H1 (cell line): ENCODE measurements at regions not wholly inside any gene's neighbourhood (a gene's known extent, or its start where the extent isn't known, plus 50 kb on each side); places are given as distances from the start of the nearest gene placed in this dataset.

Source experiments
- CTCF ChIA-PET: fragments of 300-600 bp; sonication (Branson Sonifier 250); formaldehyde crosslinking; loops from one replicate; lab custom pipeline; 2021; ENCODE audit not compliant: partially characterized antibody; lab: Charles Lee
- POLR2A ChIA-PET: fragments of 300-600 bp; sonication (Branson Sonifier 250); formaldehyde crosslinking; loops from one replicate; lab custom pipeline; 2021; ENCODE audit warnings: inconsistent platforms; ENCODE audit not compliant: partially characterized antibody; lab: Charles Lee
- DNase-seq, 2 experiments: peaks; one replicate each; pipeline versions ENCODE4 v3.0.0 to v3.0.0-alpha.2; 2010 to 2022; ENCODE audit warnings: low spot score in 2 of 2, low read depth in 1 of 2, mixed read lengths in 1 of 2
- FAIRE-seq: peaks from 2 replicates; lab custom pipeline; 2011; peaks lifted over from hg19 to GRCh38; lab: Jason Lieb, UNC
- H2AFZ ChIP-seq: 2 replicates; pipeline ENCODE4 v1.8.1; 2012; ENCODE audit warnings: low read length, inconsistent platforms
- H2AK5ac ChIP-seq: 2 replicates; pipeline ENCODE4 v1.6.1; 2013; ENCODE audit warnings: low read depth, low read length
- H2BK120ac ChIP-seq: replicated peaks from 2 replicates; pipeline ENCODE3; 2013; ENCODE audit warnings: low read depth, low read length, inconsistent platforms
- H2BK12ac ChIP-seq: 2 replicates; pipeline ENCODE4 v1.6.1; 2013; ENCODE audit warnings: low read depth, low read length
- H2BK15ac ChIP-seq: 2 replicates; pipeline ENCODE4 v1.6.1; 2013; ENCODE audit warnings: low read length
- H2BK20ac ChIP-seq: 2 replicates; pipeline ENCODE4 v1.6.1; 2013; ENCODE audit warnings: low read length
- H2BK5ac ChIP-seq: 2 replicates; pipeline ENCODE4 v1.6.1; 2013; ENCODE audit warnings: low read depth, low read length
- H3K14ac ChIP-seq: 2 replicates; pipeline ENCODE4 v1.6.1; 2013; ENCODE audit warnings: inconsistent platforms; ENCODE audit not compliant: insufficient read length
- H3K18ac ChIP-seq: 2 replicates; pipeline ENCODE4 v1.6.1; 2013; ENCODE audit warnings: low read length; ENCODE audit errors: extremely low read depth
- H3K23ac ChIP-seq: 2 replicates; pipeline ENCODE4 v1.6.1; 2013; ENCODE audit warnings: inconsistent platforms; ENCODE audit not compliant: insufficient read length
- H3K23me2 ChIP-seq: 2 replicates; pipeline ENCODE4 v1.6.1; 2013; ENCODE audit warnings: low read depth, low read length
- H3K27ac ChIP-seq: 2 replicates; pipeline ENCODE4 v1.6.1; 2011; ENCODE audit warnings: low read depth, low read length, inconsistent platforms
- H3K27me3 ChIP-seq, 4 experiments: replicated peaks in 1 of 4; 1 replicate in 1 of 4; 2 replicates in 3 of 4; pipeline versions ENCODE4 v1.6.1 to v1.8.1; 2011 to 2013; ENCODE audit warnings: low read length in 3 of 4, mild to moderate bottlenecking in 3 of 4, inconsistent platforms in 2 of 4, mixed read lengths in 2 of 4, moderate library complexity in 1 of 4; ENCODE audit not compliant: control insufficient read depth in 3 of 4, insufficient read depth in 3 of 4; ENCODE audit errors: extremely low read depth in 1 of 4
- H3K36me3 ChIP-seq, 4 experiments: 2 replicates each; pipeline versions ENCODE4 v1.6.1 to v1.8.1; 2011 to 2013; ENCODE audit warnings: mild to moderate bottlenecking in 4 of 4, low read length in 3 of 4, moderate library complexity in 2 of 4, control low read depth in 1 of 4, inconsistent platforms in 1 of 4; ENCODE audit not compliant: insufficient read depth in 4 of 4, control insufficient read depth in 2 of 4
- H3K4ac ChIP-seq: replicated peaks from 2 replicates; pipeline ENCODE3; 2013; ENCODE audit warnings: low read length, low read depth, mixed read lengths, inconsistent platforms; ENCODE audit not compliant: insufficient read length
- H3K4me1 ChIP-seq, 4 experiments: replicated peaks in 1 of 4; 1 replicate in 1 of 4; 2 replicates in 3 of 4; pipeline versions ENCODE4 v1.6.1 to v1.8.1; 2011 to 2013; ENCODE audit warnings: low read length in 3 of 4, inconsistent platforms in 2 of 4, mixed read lengths in 1 of 4; ENCODE audit not compliant: insufficient read depth in 4 of 4, control insufficient read depth in 3 of 4
- H3K4me2 ChIP-seq, 2 experiments: 2 replicates each; pipeline versions ENCODE4 v1.6.1 to v1.8.1; 2011 to 2013; ENCODE audit warnings: low read depth in 2 of 2, low read length in 2 of 2, control low read depth in 1 of 2, inconsistent platforms in 1 of 2, mild to moderate bottlenecking in 1 of 2; ENCODE audit not compliant: insufficient read depth in 1 of 2
- H3K4me3 ChIP-seq, 4 experiments: fragments of 200-600, 300-600 bp in 1 of 4; sonication (generic), shearing (Covaris generic), sonication (Bioruptor Twin) in 1 of 4; 2 replicates each; pipeline versions ENCODE4 v1.5.1 to v1.8.1; 2011 to 2016; ENCODE audit warnings: low read length in 4 of 4, low read depth in 3 of 4, control low read depth in 2 of 4, inconsistent platforms in 2 of 4, mild to moderate bottlenecking in 2 of 4, mixed read lengths in 1 of 4, moderate library complexity in 1 of 4; ENCODE audit not compliant: insufficient read depth in 2 of 4; ENCODE audit errors: extremely low read depth in 1 of 4
- H3K56ac ChIP-seq: replicated peaks from 2 replicates; pipeline ENCODE3; 2013; ENCODE audit warnings: low read depth, mild to moderate bottlenecking, mixed read lengths, low read length, inconsistent platforms; ENCODE audit not compliant: insufficient read length
- H3K79me1 ChIP-seq: 2 replicates; pipeline ENCODE4 v1.6.1; 2013; ENCODE audit warnings: low read depth, low read length, control low read depth
- H3K79me2 ChIP-seq, 2 experiments: 2 replicates each; pipeline versions ENCODE4 v1.6.1 to v1.8.1; 2012 to 2013; ENCODE audit warnings: low read length in 2 of 2, mild to moderate bottlenecking in 2 of 2, inconsistent platforms in 1 of 2; ENCODE audit not compliant: insufficient read depth in 2 of 2, control insufficient read depth in 1 of 2
- H3K9ac ChIP-seq, 4 experiments: replicated peaks in 1 of 4; 1 replicate in 1 of 4; 2 replicates in 3 of 4; pipeline versions ENCODE4 v1.6.1 to v1.8.1; 2011 to 2013; ENCODE audit warnings: low read depth in 3 of 4, low read length in 3 of 4, control low read depth in 2 of 4, mild to moderate bottlenecking in 2 of 4, moderate library complexity in 2 of 4, inconsistent platforms in 1 of 4; ENCODE audit errors: extremely low read depth in 1 of 4
- H3K9me3 ChIP-seq, 2 experiments: 2 replicates each; pipeline versions ENCODE4 v1.6.1 to v1.8.1; 2012 to 2013; ENCODE audit warnings: mild to moderate bottlenecking in 2 of 2, moderate library complexity in 2 of 2, control low read depth in 1 of 2, inconsistent platforms in 1 of 2, low read depth in 1 of 2, low read length in 1 of 2, mixed read lengths in 1 of 2; ENCODE audit not compliant: insufficient read depth in 2 of 2
- H4K20me1 ChIP-seq, 2 experiments: replicated peaks in 1 of 2; 2 replicates each; pipeline versions ENCODE3 to v1.8.1; 2011 to 2013; ENCODE audit warnings: inconsistent platforms in 2 of 2, low read length in 2 of 2, mild to moderate bottlenecking in 1 of 2; ENCODE audit not compliant: insufficient read depth in 2 of 2, control insufficient read depth in 1 of 2
- H4K5ac ChIP-seq: 2 replicates; pipeline ENCODE4 v1.6.1; 2013; ENCODE audit warnings: low read length, low read depth, mixed read lengths, inconsistent platforms; ENCODE audit not compliant: insufficient read length
- H4K8ac ChIP-seq: 2 replicates; pipeline ENCODE4 v1.8.0; 2013; ENCODE audit warnings: mild to moderate bottlenecking, moderate library complexity, low read length, inconsistent platforms; ENCODE audit not compliant: insufficient read depth; ENCODE audit errors: extremely low read depth
- H4K91ac ChIP-seq: replicated peaks from 2 replicates; pipeline ENCODE3; 2013; ENCODE audit warnings: low read length, mixed read lengths, inconsistent platforms; ENCODE audit not compliant: insufficient read length
- E2F6 ChIP-seq: IDR thresholded peaks from 2 replicates; pipeline ENCODE4 v1.6.1; 2012; ENCODE audit warnings: inconsistent platforms
- JUN ChIP-seq: IDR thresholded peaks from 2 replicates; pipeline ENCODE4 v1.6.1; 2011; ENCODE audit warnings: low read depth, mild to moderate bottlenecking, improper control_type of control experiment, low read length
- KDM1A ChIP-seq: fragments of 200-600, 300-600 bp; sonication (generic); IDR thresholded peaks from 2 replicates; pipeline ENCODE4 v1.7.1; 2016; ENCODE audit warnings: mild to moderate bottlenecking, low read length, borderline replicate concordance
- WGBS, 2 experiments: shearing (Covaris generic) in 1 of 2; methylation state at CpG; one replicate each; pipeline versions ENCODE4 v1.1.6 to v1.1.7; 2013 to 2015; ENCODE audit warnings: low lambda C conversion rate in 2 of 2, mixed read lengths in 2 of 2, inconsistent platforms in 1 of 2, low coverage in 1 of 2, missing lambda C conversion rate in 1 of 2; ENCODE audit not compliant: insufficient replicate concordance in 2 of 2, insufficient coverage in 1 of 2, insufficient read length in 1 of 2; ENCODE audit errors: extremely low coverage in 1 of 2, missing lambda C conversion rate in 1 of 2; 5-methylcytosine and 5-hydroxymethylcytosine counted together

GRCh38 chr4:84324303-84325245, 174.5 kb downstream of the NKX6-1 start:
- peak overlapping the region; percentile 5 for H4K5ac ChIP-seq
- no peak overlapping the region for H2BK120ac ChIP-seq
- FAIRE-seq (no peak), DNase-seq (no peak)
- no peak overlapping the region for H2BK12ac ChIP-seq
- no peak overlapping the region for H3K9ac ChIP-seq
- no peak overlapping the region for H3K27ac ChIP-seq
- ChIA-PET CTCF (interaction anchor here (0.6 to 1.6 kb wide), 6 partner anchors 8 to 793 kb away, joined by 3 to 6 read pairs (median 3); no protein-coding TSS in a partner anchor), POLR2A (interaction anchor here (1.5 to 1.8 kb wide), 2 partner anchors 14 to 26 kb away, joined by 3 to 5 read pairs; no protein-coding TSS in a partner anchor)
- H3K79me2 ChIP-seq: no peaks in the 10 kb centered on the region
- peak overlapping the region; percentile 21 to 42; a peak in 2 of 4 replicates for H3K4me2 ChIP-seq
- H3K27me3 ChIP-seq: no peaks in the 10 kb centered on the region
- no peaks in the 10 kb centered on the region for H3K79me1 ChIP-seq
- H2BK15ac ChIP-seq: no peak overlapping the region
- no peak overlapping the region for H2AK5ac ChIP-seq
- no peaks in the 10 kb centered on the region for H3K23me2 ChIP-seq
- H3K14ac ChIP-seq: no peak overlapping the region
- H3K9me3 ChIP-seq: no peaks in the 10 kb centered on the region
- 61% methylated on average over 15 of the region's 16 CpGs; no CpG with 5 or more reads in 1 of the 2 experiments for WGBS, 2 experiments
- peak overlapping the region in 1 of 4 experiments; percentile 40; a peak in 1 of 8 replicates for H3K4me3 ChIP-seq
- no peak overlapping the region for H3K4ac ChIP-seq
- no peak overlapping the region for H4K91ac ChIP-seq
- H2BK20ac ChIP-seq: no peak overlapping the region
- no peaks in the 10 kb centered on the region for H4K20me1 ChIP-seq
- no peak overlapping the region for H2AFZ ChIP-seq
- no peak overlapping the region; the same call in 1 of the 2 replicates for H3K18ac ChIP-seq
- H2BK5ac ChIP-seq: no peak overlapping the region
- H4K8ac ChIP-seq: no peak overlapping the region
- H3K36me3 ChIP-seq: no peaks in the 10 kb centered on the region
- no peak overlapping the region for H3K56ac ChIP-seq
- H3K23ac ChIP-seq: no peak overlapping the region
- peaks cover 1 to 12% (median 11%) of the 10 kb centered on the region in 4 experiments; a peak in 5 of 7 replicates for H3K4me1 ChIP-seq
- TF ChIP-seq KDM1A (no peak), E2F6 (peak; percentile 26; the same call in 1 of the 2 replicates), JUN (no peak)
